ENCODE measurements at regions not wholly inside any gene's neighbourhood (a gene's known extent, or its start where the extent isn't known, plus 50 kb on each side); places are given as distances from the start of the nearest gene placed in this dataset.
"Not testable (repeated sequence)": the region's sequence is repeated elsewhere in the genome, so short reads cannot be mapped to it uniquely, and the experiment has no call there.

- CTCF ChIA-PET = interaction anchor here (0.7 kb wide), 1 partner anchor 13 kb away, joined by 5 read pairs; no protein-coding TSS in a partner anchor
- Mint-ChIP-seq H3K36me3 (no peaks in the 10 kb centered on the region), H3K27me3 (no peaks in the 10 kb centered on the region), H3K9me3 (peaks cover 10% of the 10 kb centered on the region), H3K27ac (no peak overlapping the region), H3K4me1 (no peaks in the 10 kb centered on the region), H3K4me3 (no peak overlapping the region)
- DNase-seq = no peak
Observed at GRCh38 chr2:228522977-228523376, 341.5 kb upstream of the SPHKAP start.

- Mint-ChIP-seq H3K27ac (no peak overlapping the region), H3K4me1 (no peaks in the 10 kb centered on the region), H3K4me3 (no peak overlapping the region), H3K9me3 (peaks cover 14% of the 10 kb centered on the region), H3K36me3 (no peaks in the 10 kb centered on the region), H3K27me3 (no peaks in the 10 kb centered on the region)
- CTCF ChIA-PET = no interaction called here
- no peak for DNase-seq
Observed at GRCh38 chr2:228522276-228522675, 340.8 kb upstream of the SPHKAP start.

- H3K9me3 Mint-ChIP-seq = peaks cover 16% of the 10 kb centered on the region
- H3K27me3 Mint-ChIP-seq = no peaks in the 10 kb centered on the region
- no peak overlapping the region for H3K27ac Mint-ChIP-seq
- CTCF ChIA-PET = no interaction called here
- DNase-seq = no peak
- no peaks in the 10 kb centered on the region for H3K4me1 Mint-ChIP-seq
- H3K4me3 Mint-ChIP-seq = no peak overlapping the region
- no peaks in the 10 kb centered on the region for H3K36me3 Mint-ChIP-seq
Observed at GRCh38 chr2:228519561-228519960, 338.1 kb upstream of the SPHKAP start.

- H3K4me3 Mint-ChIP-seq = no peak overlapping the region
- CTCF ChIA-PET = no interaction called here
- H3K9me3 Mint-ChIP-seq = peaks cover 11% of the 10 kb centered on the region
- no peak for DNase-seq
- no peaks in the 10 kb centered on the region for H3K36me3 Mint-ChIP-seq
- no peaks in the 10 kb centered on the region for H3K27me3 Mint-ChIP-seq
- no peak overlapping the region for H3K27ac Mint-ChIP-seq
- H3K4me1 Mint-ChIP-seq = no peaks in the 10 kb centered on the region
Observed at GRCh38 chr2:228516019-228516418, 334.5 kb upstream of the SPHKAP start.

- H3K4me1 Mint-ChIP-seq, H3K36me3 Mint-ChIP-seq, DNase-seq, H3K4me3 Mint-ChIP-seq, H3K27ac Mint-ChIP-seq, H3K9me3 Mint-ChIP-seq, CTCF ChIA-PET, H3K27me3 Mint-ChIP-seq: not testable (repeated sequence)
Observed at GRCh38 chr2:228513480-228513879, 332.0 kb upstream of the SPHKAP start.

GRCh38 chr2:228509021-228509420, 327.5 kb upstream of the SPHKAP start:
- H3K27me3 Mint-ChIP-seq = no peaks in the 10 kb centered on the region
- H3K4me1 Mint-ChIP-seq = no peaks in the 10 kb centered on the region
- H3K27ac Mint-ChIP-seq = no peak overlapping the region
- no peak overlapping the region for H3K4me3 Mint-ChIP-seq
- no peaks in the 10 kb centered on the region for H3K36me3 Mint-ChIP-seq
- H3K9me3 Mint-ChIP-seq = peaks cover 10% of the 10 kb centered on the region
- no peak for DNase-seq
- CTCF ChIA-PET = no interaction called here

- DNase-seq = no peak
Observed at GRCh38 chr2:228507870-228508269, 326.4 kb upstream of the SPHKAP start.

GRCh38 chr2:228507231-228507824, 325.8 kb upstream of the SPHKAP start:
- no peaks in the 10 kb centered on the region for H3K36me3 Mint-ChIP-seq
- no peak overlapping the region for H3K4me3 Mint-ChIP-seq
- no peak for DNase-seq
- no peaks in the 10 kb centered on the region for H3K27me3 Mint-ChIP-seq
- peaks cover 10% of the 10 kb centered on the region for H3K9me3 Mint-ChIP-seq
- H3K27ac Mint-ChIP-seq = no peak overlapping the region
- H3K4me1 Mint-ChIP-seq = no peaks in the 10 kb centered on the region
- CTCF ChIA-PET = no interaction called here

More at GRCh38 chr2:228507870-228508269, 326.4 kb upstream of the SPHKAP start:
- H3K27ac Mint-ChIP-seq = no peak overlapping the region
- no peak overlapping the region for H3K4me3 Mint-ChIP-seq
- H3K9me3 Mint-ChIP-seq = peaks cover 10% of the 10 kb centered on the region
- no peaks in the 10 kb centered on the region for H3K4me1 Mint-ChIP-seq
- CTCF ChIA-PET = no interaction called here
- no peaks in the 10 kb centered on the region for H3K36me3 Mint-ChIP-seq
- H3K27me3 Mint-ChIP-seq = no peaks in the 10 kb centered on the region

GRCh38 chr2:228503731-228504130, 322.2 kb upstream of the SPHKAP start:
- H3K36me3 Mint-ChIP-seq = no peaks in the 10 kb centered on the region
- H3K4me3 Mint-ChIP-seq = no peak overlapping the region
- CTCF ChIA-PET = no interaction called here
- no peaks in the 10 kb centered on the region for H3K27me3 Mint-ChIP-seq
- H3K9me3 Mint-ChIP-seq = peaks cover 12% of the 10 kb centered on the region
- DNase-seq = no peak
- no peak overlapping the region for H3K27ac Mint-ChIP-seq
- no peaks in the 10 kb centered on the region for H3K4me1 Mint-ChIP-seq

- CTCF ChIA-PET = no interaction called here
- no peak overlapping the region for H3K4me3 Mint-ChIP-seq
- no peaks in the 10 kb centered on the region for H3K4me1 Mint-ChIP-seq
- H3K9me3 Mint-ChIP-seq = no peaks in the 10 kb centered on the region
- H3K36me3 Mint-ChIP-seq = no peaks in the 10 kb centered on the region
- no peak overlapping the region for H3K27ac Mint-ChIP-seq
- no peaks in the 10 kb centered on the region for H3K27me3 Mint-ChIP-seq
- DNase-seq = no peak
Observed at GRCh38 chr2:228493852-228494251, 312.4 kb upstream of the SPHKAP start.

GRCh38 chr2:228479014-228479413, 297.5 kb upstream of the SPHKAP start:
- Mint-ChIP-seq H3K9me3 (peaks cover 2% of the 10 kb centered on the region), H3K27me3 (no peaks in the 10 kb centered on the region), H3K4me1 (no peaks in the 10 kb centered on the region), H3K27ac (no peak overlapping the region), H3K4me3 (no peak overlapping the region), H3K36me3 (no peaks in the 10 kb centered on the region)
- CTCF ChIA-PET = no interaction called here
- DNase-seq = no peak

- Mint-ChIP-seq H3K27me3 (no peaks in the 10 kb centered on the region), H3K4me1 (no peaks in the 10 kb centered on the region), H3K27ac (no peak overlapping the region), H3K9me3 (peaks cover 6% of the 10 kb centered on the region), H3K4me3 (no peak overlapping the region), H3K36me3 (no peaks in the 10 kb centered on the region)
- CTCF ChIA-PET = no interaction called here
- no peak for DNase-seq
Observed at GRCh38 chr2:228474466-228474865, 293.0 kb upstream of the SPHKAP start.

- Mint-ChIP-seq H3K27me3 (no peaks in the 10 kb centered on the region), H3K27ac (no peak overlapping the region), H3K4me1 (no peaks in the 10 kb centered on the region), H3K36me3 (no peaks in the 10 kb centered on the region), H3K9me3 (peaks cover 13% of the 10 kb centered on the region), H3K4me3 (no peak overlapping the region)
- DNase-seq = no peak
- CTCF ChIA-PET = interaction anchor here (1.6 kb wide), 1 partner anchor 14 kb away, joined by 3 read pairs; no protein-coding TSS in a partner anchor
Observed at GRCh38 chr2:228469721-228470120, 288.2 kb upstream of the SPHKAP start.

- Mint-ChIP-seq H3K36me3 (no peaks in the 10 kb centered on the region), H3K27me3 (no peaks in the 10 kb centered on the region), H3K4me3 (no peak overlapping the region), H3K4me1 (no peaks in the 10 kb centered on the region), H3K9me3 (peaks cover 11% of the 10 kb centered on the region), H3K27ac (no peak overlapping the region)
- no peak for DNase-seq
- CTCF ChIA-PET = no interaction called here
Observed at GRCh38 chr2:228466851-228467250, 285.4 kb upstream of the SPHKAP start.

GRCh38 chr2:228465408-228465807, 283.9 kb upstream of the SPHKAP start:
- CTCF ChIA-PET = no interaction called here
- Mint-ChIP-seq H3K27me3 (no peaks in the 10 kb centered on the region), H3K27ac (no peak overlapping the region), H3K4me3 (no peak overlapping the region), H3K4me1 (no peaks in the 10 kb centered on the region), H3K9me3 (peaks cover 7% of the 10 kb centered on the region), H3K36me3 (no peaks in the 10 kb centered on the region)
- DNase-seq = no peak

GRCh38 chr2:228458364-228458763, 276.9 kb upstream of the SPHKAP start:
- CTCF ChIA-PET = no interaction called here
- Mint-ChIP-seq H3K27ac (no peak overlapping the region), H3K27me3 (no peaks in the 10 kb centered on the region), H3K36me3 (no peaks in the 10 kb centered on the region), H3K4me1 (no peaks in the 10 kb centered on the region), H3K4me3 (no peak overlapping the region), H3K9me3 (peaks cover 32% of the 10 kb centered on the region)
- no peak for DNase-seq

All from activated naive CD4-positive, alpha-beta T cell treated with anti-CD3 and anti-CD28 coated beads, Interleukin-2, amount 10 ng/mL, durations not matched to agents 7 days and 5 days (primary cell).